ENCODE measurements at regions not wholly inside any gene's neighbourhood (a gene's known extent, or its start where the extent isn't known, plus 50 kb on each side); places are given as distances from the start of the nearest gene placed in this dataset.

GRCh38 chr6:82712826-82713225 lies 349.2 kb downstream of the TPBG start:
- H3K4me3 ChIP-seq, result no peak overlapping the region
- TF ChIP-seq CTCF (IDR thresholded peaks at IDR 0.05) (peak in 4 of 7 experiments; percentile 12 to 40 (median 24)), POLR2AphosphoS5 (IDR thresholded peaks at IDR 0.05) (no peak)
- no peaks in the 10 kb centered on the region for H3K27me3 ChIP-seq
- no peaks in the 10 kb centered on the region for H3K4me1 ChIP-seq
- no peak for DNase-seq
- H3K36me3 ChIP-seq, result no peaks in the 10 kb centered on the region
- WGBS, 5 donors, result 19 to 46% (median 33%) methylated on average over 1 of the region's 1 CpG
- peaks cover 0 to 8% (median 0%) of the 10 kb centered on the region in 4 donors for H3K9me3 ChIP-seq
- intact Hi-C loops (cut with DNase I; ENCODE audit: low total_unique reads), result no loop called here
- no peak overlapping the region for H3K27ac ChIP-seq

GRCh38 chr6:82720992-82721391 lies 344.6 kb downstream of the UBE3D start:
- TF ChIP-seq EP300 (IDR thresholded peaks at IDR 0.05) (no peak), POLR2A (IDR thresholded peaks at IDR 0.05) (no peak), CTCF (IDR thresholded peaks at IDR 0.05) (no peak), POLR2AphosphoS5 (IDR thresholded peaks at IDR 0.05) (no peak)
- Histone ChIP-seq H3K4me1 (no peaks in the 10 kb centered on the region), H3K36me3 (no peaks in the 10 kb centered on the region)

GRCh38 chr6:82735790-82736189 lies 329.9 kb downstream of the UBE3D start:
- TF ChIP-seq POLR2A (IDR thresholded peaks at IDR 0.05) (no peak), POLR2AphosphoS5 (IDR thresholded peaks at IDR 0.05) (no peak), CTCF (IDR thresholded peaks at IDR 0.05) (no peak), EP300 (IDR thresholded peaks at IDR 0.05) (no peak)
- Histone ChIP-seq H3K36me3 (no peaks in the 10 kb centered on the region), H3K4me3 (no peak overlapping the region), H3K9me3 (no peaks in the 10 kb centered on the region), H3K27me3 (no peaks in the 10 kb centered on the region), H3K4me1 (no peaks in the 10 kb centered on the region), H3K27ac (no peak overlapping the region)
- 49 to 71% (median 59%) methylated on average over 4 of the region's 4 CpGs for WGBS, 5 donors
- DNase-seq, result no peak
- intact Hi-C loops (cut with DNase I; ENCODE audit: low total_unique reads), result no loop called here

More at GRCh38 chr6:82720992-82721391, 344.6 kb downstream of the UBE3D start:
- H3K27ac ChIP-seq, result no peak overlapping the region
- no peaks in the 10 kb centered on the region for H3K9me3 ChIP-seq
- WGBS, 5 donors, result 57 to 61% (median 57%) methylated on average over 4 of the region's 4 CpGs
- H3K27me3 ChIP-seq, result no peaks in the 10 kb centered on the region
- H3K4me3 ChIP-seq, result no peak overlapping the region
- no peak for DNase-seq
- intact Hi-C loops (cut with DNase I; ENCODE audit: low total_unique reads), result no loop called here

- 86 to 95% (median 92%) methylated on average over 1 of the region's 1 CpG for WGBS, 5 donors
- H3K4me3 ChIP-seq, result no peak overlapping the region
- no peaks in the 10 kb centered on the region for H3K9me3 ChIP-seq
- no peak overlapping the region for H3K27ac ChIP-seq
- intact Hi-C loops (cut with DNase I; ENCODE audit: low total_unique reads), result no loop called here
- no peaks in the 10 kb centered on the region for H3K4me1 ChIP-seq
- no peak for DNase-seq
- no peaks in the 10 kb centered on the region for H3K36me3 ChIP-seq
- no peaks in the 10 kb centered on the region for H3K27me3 ChIP-seq
- TF ChIP-seq POLR2A (IDR thresholded peaks at IDR 0.05) (no peak), EP300 (IDR thresholded peaks at IDR 0.05) (no peak), CTCF (IDR thresholded peaks at IDR 0.05) (no peak), POLR2AphosphoS5 (IDR thresholded peaks at IDR 0.05) (no peak)
Measured at GRCh38 chr6:82737965-82738364, 327.7 kb downstream of the UBE3D start.
